Liver (tissue), 8 donors: ENCODE measurements at regions not wholly inside any gene's neighbourhood (a gene's known extent, or its start where the extent isn't known, plus 50 kb on each side); places are given as distances from the start of the nearest gene placed in this dataset.

Experiments
- DNase-seq: peaks from one replicate; pipeline ENCODE4 v3.0.0-alpha.2; 2017; ENCODE audit warnings: low spot score
- H3K27ac ChIP-seq, 2 donors: one replicate each; pipeline ENCODE4 v1.7.0; 2013; ENCODE audit warnings: inconsistent platforms in 2 of 2, low read length in 2 of 2, control low read depth in 1 of 2, low read depth in 1 of 2, mild to moderate bottlenecking in 1 of 2
- H3K27me3 ChIP-seq, 4 donors: one replicate each; pipeline versions ENCODE4 v1.6.1 to v1.7.0; 2013; ENCODE audit warnings: low read length in 3 of 4, inconsistent platforms in 1 of 4, mild to moderate bottlenecking in 1 of 4, moderate library complexity in 1 of 4; ENCODE audit not compliant: control insufficient read depth in 4 of 4, insufficient read depth in 4 of 4
- H3K36me3 ChIP-seq, 4 donors: one replicate each; pipeline versions ENCODE4 v1.6.1 to v1.7.0; 2013; ENCODE audit warnings: low read length in 3 of 4, mild to moderate bottlenecking in 3 of 4, low read depth in 1 of 4, moderate library complexity in 1 of 4; ENCODE audit not compliant: control insufficient read depth in 4 of 4, insufficient read depth in 3 of 4
- H3K4me1 ChIP-seq, 4 donors: one replicate each; pipeline versions ENCODE4 v1.6.1 to v1.7.0; 2013; ENCODE audit warnings: low read length in 3 of 4, mild to moderate bottlenecking in 3 of 4, moderate library complexity in 1 of 4; ENCODE audit not compliant: control insufficient read depth in 4 of 4, insufficient read depth in 4 of 4
- H3K4me3 ChIP-seq, 3 donors: one replicate each; pipeline versions ENCODE4 v1.6.1 to v1.7.0; 2013; ENCODE audit warnings: low read length in 3 of 3, control low read depth in 1 of 3, low read depth in 1 of 3, mild to moderate bottlenecking in 1 of 3
- H3K9ac ChIP-seq, 2 donors: one replicate each; pipeline ENCODE4 v1.7.0; 2013; ENCODE audit warnings: low read length in 2 of 2, mild to moderate bottlenecking in 2 of 2, moderate library complexity in 2 of 2, control low read depth in 1 of 2, low read depth in 1 of 2
- H3K9me3 ChIP-seq, 4 donors: one replicate each; pipeline versions ENCODE4 v1.6.1 to v1.7.0; 2013; ENCODE audit warnings: low read length in 3 of 4; ENCODE audit not compliant: control insufficient read depth in 4 of 4
- EGR1 ChIP-seq, 2 donors: IDR thresholded peaks; 2 replicates each; pipeline ENCODE4 v1.6.1; 2016 to 2018; ENCODE audit warnings: antibody characterized with exemption in 2 of 2, low read depth in 2 of 2
- FOXA1 ChIP-seq: IDR thresholded peaks from 2 replicates; pipeline ENCODE4 v1.6.1; 2016; ENCODE audit warnings: antibody characterized with exemption
- FOXA2 ChIP-seq: IDR thresholded peaks from 2 replicates; pipeline ENCODE4 v1.6.1; 2016; ENCODE audit warnings: antibody characterized with exemption
- GABPA ChIP-seq, 2 donors: IDR thresholded peaks in 1 of 2; conservative IDR thresholded peaks in 1 of 2; 2 replicates each; pipeline ENCODE4 v1.6.1; 2016; ENCODE audit warnings: antibody characterized with exemption in 2 of 2, mild to moderate bottlenecking in 1 of 2, moderate library complexity in 1 of 2
- HNF4G ChIP-seq: IDR thresholded peaks from 2 replicates; pipeline ENCODE4 v1.6.1; 2016; ENCODE audit warnings: antibody characterized with exemption
- JUND ChIP-seq, 2 donors: IDR thresholded peaks; 2 replicates each; pipeline ENCODE4 v1.6.1; 2016; ENCODE audit warnings: antibody characterized with exemption in 2 of 2
- MAX ChIP-seq: IDR thresholded peaks from 2 replicates; pipeline ENCODE4 v1.6.1; 2016; ENCODE audit warnings: antibody characterized with exemption
- NR2F2 ChIP-seq: IDR thresholded peaks from 2 replicates; pipeline ENCODE4 v1.6.1; 2016; ENCODE audit warnings: antibody characterized with exemption
- RAD21 ChIP-seq, 2 donors: IDR thresholded peaks; 2 replicates each; pipeline ENCODE4 v1.6.1; 2016; ENCODE audit warnings: antibody characterized with exemption in 2 of 2, mild to moderate bottlenecking in 2 of 2
- REST ChIP-seq: IDR thresholded peaks from 2 replicates; pipeline ENCODE4 v1.6.1; 2016; ENCODE audit warnings: antibody characterized with exemption, mild to moderate bottlenecking
- RXRA ChIP-seq, 2 donors: IDR thresholded peaks; 2 replicates each; pipeline ENCODE4 v1.6.1; 2017 to 2018; ENCODE audit warnings: antibody characterized with exemption in 2 of 2, mild to moderate bottlenecking in 1 of 2
- SP1 ChIP-seq: IDR thresholded peaks from 2 replicates; pipeline ENCODE4 v1.6.1; 2018; ENCODE audit warnings: antibody characterized with exemption, mild to moderate bottlenecking
- TAF1 ChIP-seq: conservative IDR thresholded peaks from 2 replicates; pipeline ENCODE4 v1.6.1; 2016; ENCODE audit warnings: antibody characterized with exemption, mild to moderate bottlenecking
- YY1 ChIP-seq: IDR thresholded peaks from 2 replicates; pipeline ENCODE4 v1.6.1; 2016; ENCODE audit warnings: antibody characterized with exemption, mild to moderate bottlenecking
- ZBTB33 ChIP-seq: IDR thresholded peaks from 2 replicates; pipeline ENCODE4 v1.6.1; 2016; ENCODE audit warnings: antibody characterized with exemption
- WGBS: extraction: QIAGEN DNeasy Blood & Tissue Kit; methylation state at CpG from one replicate; pipeline ENCODE4 v1.1.7; 2013; 5-methylcytosine and 5-hydroxymethylcytosine counted together
- TF ChIP-seq, protein P1 (sequence below): IDR thresholded peaks from 2 replicates; pipeline ENCODE4 v1.6.1; 2016; ENCODE audit warnings: antibody characterized with exemption
- TF ChIP-seq, protein P2 (sequence below): fragments of 150-350 bp; IDR thresholded peaks from 2 replicates; pipeline ENCODE4 v1.5.1; 2017; ENCODE audit warnings: improper control_type of control experiment, low read depth, low read length; ENCODE audit not compliant: missing input control
- donor health status: healthy.
- donor health status: healthy.
- donor health status: healthy.
- donor health status: healthy.
- donor health status: healthy.

DNA sequence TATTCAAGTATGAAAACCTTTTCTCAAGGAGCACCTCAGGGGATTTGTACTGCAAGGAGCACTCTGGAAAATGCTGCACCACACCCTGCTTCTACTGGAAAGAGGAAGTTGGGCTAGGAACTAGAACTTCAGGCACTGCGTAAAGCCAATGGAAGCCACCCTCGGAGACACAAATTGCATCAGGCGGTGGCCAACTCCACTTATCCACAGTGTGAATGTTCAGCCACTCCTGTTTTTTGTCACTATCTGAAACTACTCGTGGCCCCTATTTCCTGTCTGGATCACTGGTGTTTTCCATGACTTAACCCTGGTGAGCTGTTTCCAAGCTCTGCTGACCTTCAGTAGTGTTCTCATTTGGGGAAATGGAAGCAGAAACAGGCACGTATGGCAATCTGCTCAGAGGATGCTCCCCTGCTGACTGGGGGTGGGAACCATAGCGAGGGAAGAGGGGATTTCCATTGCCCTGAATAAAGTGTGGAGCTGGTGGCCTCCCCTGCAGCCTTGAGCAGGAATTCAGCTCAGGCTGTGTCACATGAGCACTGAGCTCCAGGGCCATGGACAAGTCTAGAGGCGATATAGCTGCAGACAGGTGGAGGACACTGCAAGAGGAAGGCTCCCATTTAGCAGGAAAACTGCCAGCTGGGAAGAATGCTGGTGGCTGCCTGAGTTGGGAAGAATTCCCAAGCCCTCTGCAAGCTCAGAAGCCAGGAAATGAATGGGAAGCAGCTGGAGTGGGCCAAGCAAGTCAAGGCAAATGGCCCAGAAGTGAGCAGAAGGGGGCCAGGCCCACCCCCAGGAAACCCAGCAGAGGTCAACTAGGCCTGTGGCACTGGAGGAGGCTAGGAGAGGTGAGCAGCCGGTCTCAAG lies 50.5 kb upstream of the RAP1B start:
- DNase-seq = no peak
- H3K27me3 ChIP-seq = no peaks in the 10 kb centered on the region
- H3K4me1 ChIP-seq = no peaks in the 10 kb centered on the region
- H3K36me3 ChIP-seq = no peaks in the 10 kb centered on the region
- H3K4me3 ChIP-seq = no peak overlapping the region
- 59% methylated on average over 8 of the region's 8 CpGs for WGBS
- peak overlapping the region in 1 of 2 donors; percentile 4 for H3K27ac ChIP-seq
- no peak overlapping the region for H3K9ac ChIP-seq
- TF ChIP-seq RXRA (IDR thresholded peaks at IDR 0.05) = peak in 1 of 2 donors; percentile 6
- TF ChIP-seq GABPA (IDR thresholded peaks at IDR 0.05 in 1 of 2, conservative IDR thresholded peaks at IDR 0.05 in 1 of 2) = no peak
- TF ChIP-seq SP1 = peak; percentile 26
- peak; percentile 81 for TF ChIP-seq NR2F2
- no peaks in the 10 kb centered on the region for H3K9me3 ChIP-seq

DNA sequence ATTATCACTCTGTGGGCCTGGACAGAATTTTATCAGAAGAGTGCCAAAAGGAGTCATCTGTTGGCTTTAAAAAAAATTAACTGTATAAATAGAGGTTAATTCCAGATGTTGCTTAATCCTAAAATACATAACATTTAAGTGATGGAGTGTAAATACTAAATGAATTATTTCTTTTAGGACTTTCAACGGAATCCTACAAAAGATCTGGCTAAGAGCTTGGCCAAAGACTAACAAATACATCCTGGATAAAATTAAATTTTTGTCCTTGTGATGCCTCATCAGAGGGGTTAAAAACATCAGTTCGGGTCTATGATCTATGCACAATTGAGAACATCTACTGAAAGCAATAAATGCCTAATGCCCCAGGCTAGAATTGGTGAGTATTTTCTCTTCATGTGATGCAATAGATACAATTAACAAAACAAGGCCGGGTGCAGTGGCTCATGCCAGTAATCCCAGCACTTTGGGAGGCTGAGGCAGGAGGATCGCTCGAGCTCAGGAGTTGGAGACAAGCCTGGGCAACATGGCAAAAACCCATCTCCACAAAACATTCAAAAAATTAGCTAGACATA lies 49.8 kb upstream of the RAP1B start:
- Histone ChIP-seq H3K9me3 (no peaks in the 10 kb centered on the region), H3K27me3 (no peaks in the 10 kb centered on the region), H3K4me1 (no peaks in the 10 kb centered on the region), H3K9ac (no peak overlapping the region), H3K27ac (peak overlapping the region in 1 of 2 donors; percentile 4), H3K36me3 (no peaks in the 10 kb centered on the region), H3K4me3 (no peak overlapping the region)
- WGBS = 88% methylated on average over 5 of the region's 5 CpGs
- DNase-seq = no peak
- no peak for TF ChIP-seq HNF4G
- TF ChIP-seq EGR1 (IDR thresholded peaks at IDR 0.05; ENCODE audit: low read depth in 2 of 2) = no peak
- TF ChIP-seq MAX = no peak
- TF ChIP-seq JUND (IDR thresholded peaks at IDR 0.05) = no peak
- no peak for TF ChIP-seq NR2F2
- no peak for TF ChIP-seq RXRA (IDR thresholded peaks at IDR 0.05)
- no peak for TF ChIP-seq FOXA1
- TF ChIP-seq, protein P1, sequence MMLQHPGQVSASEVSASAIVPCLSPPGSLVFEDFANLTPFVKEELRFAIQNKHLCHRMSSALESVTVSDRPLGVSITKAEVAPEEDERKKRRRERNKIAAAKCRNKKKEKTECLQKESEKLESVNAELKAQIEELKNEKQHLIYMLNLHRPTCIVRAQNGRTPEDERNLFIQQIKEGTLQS = no peak
- no peak for TF ChIP-seq RAD21 (IDR thresholded peaks at IDR 0.05)
- TF ChIP-seq, protein P2, sequence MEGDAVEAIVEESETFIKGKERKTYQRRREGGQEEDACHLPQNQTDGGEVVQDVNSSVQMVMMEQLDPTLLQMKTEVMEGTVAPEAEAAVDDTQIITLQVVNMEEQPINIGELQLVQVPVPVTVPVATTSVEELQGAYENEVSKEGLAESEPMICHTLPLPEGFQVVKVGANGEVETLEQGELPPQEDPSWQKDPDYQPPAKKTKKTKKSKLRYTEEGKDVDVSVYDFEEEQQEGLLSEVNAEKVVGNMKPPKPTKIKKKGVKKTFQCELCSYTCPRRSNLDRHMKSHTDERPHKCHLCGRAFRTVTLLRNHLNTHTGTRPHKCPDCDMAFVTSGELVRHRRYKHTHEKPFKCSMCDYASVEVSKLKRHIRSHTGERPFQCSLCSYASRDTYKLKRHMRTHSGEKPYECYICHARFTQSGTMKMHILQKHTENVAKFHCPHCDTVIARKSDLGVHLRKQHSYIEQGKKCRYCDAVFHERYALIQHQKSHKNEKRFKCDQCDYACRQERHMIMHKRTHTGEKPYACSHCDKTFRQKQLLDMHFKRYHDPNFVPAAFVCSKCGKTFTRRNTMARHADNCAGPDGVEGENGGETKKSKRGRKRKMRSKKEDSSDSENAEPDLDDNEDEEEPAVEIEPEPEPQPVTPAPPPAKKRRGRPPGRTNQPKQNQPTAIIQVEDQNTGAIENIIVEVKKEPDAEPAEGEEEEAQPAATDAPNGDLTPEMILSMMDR = no peak
- no peak for TF ChIP-seq FOXA2
- TF ChIP-seq GABPA (IDR thresholded peaks at IDR 0.05 in 1 of 2, conservative IDR thresholded peaks at IDR 0.05 in 1 of 2) = no peak
- TF ChIP-seq REST = no peak
- no peak for TF ChIP-seq ZBTB33
- no peak for TF ChIP-seq YY1
- no peak for TF ChIP-seq TAF1
